Panc1 (cell line): ENCODE measurements at regions not wholly inside any gene's neighbourhood (a gene's known extent, or its start where the extent isn't known, plus 50 kb on each side); places are given as distances from the start of the nearest gene placed in this dataset.

Source experiments
- POLR2AphosphoS5 ChIP-seq: IDR thresholded peaks from 2 replicates; pipeline ENCODE4 v1.6.1; 2012; ENCODE audit warnings: mild to moderate bottlenecking, low read depth, low read length, moderate library complexity
- TCF7L2 ChIP-seq: IDR thresholded peaks from 2 replicates; pipeline ENCODE4 v1.6.1; 2011; ENCODE audit warnings: mild to moderate bottlenecking, low read depth, low read length, inconsistent platforms
- TF ChIP-seq, protein P1 (sequence below): fragments of 450-650 bp; IDR thresholded peaks from 2 replicates; pipeline ENCODE4 v1.5.1; 2017; ENCODE audit warnings: mild to moderate bottlenecking
- TF ChIP-seq, protein P2 (sequence below), 2 experiments: IDR thresholded peaks; 2 replicates each; pipeline ENCODE4 v1.6.1; 2011 to 2012; ENCODE audit warnings: low read depth in 2 of 2, control low read depth in 1 of 2, low read length in 1 of 2, mild to moderate bottlenecking in 1 of 2, moderate library complexity in 1 of 2; ENCODE audit not compliant: insufficient read depth in 1 of 2

DNA sequence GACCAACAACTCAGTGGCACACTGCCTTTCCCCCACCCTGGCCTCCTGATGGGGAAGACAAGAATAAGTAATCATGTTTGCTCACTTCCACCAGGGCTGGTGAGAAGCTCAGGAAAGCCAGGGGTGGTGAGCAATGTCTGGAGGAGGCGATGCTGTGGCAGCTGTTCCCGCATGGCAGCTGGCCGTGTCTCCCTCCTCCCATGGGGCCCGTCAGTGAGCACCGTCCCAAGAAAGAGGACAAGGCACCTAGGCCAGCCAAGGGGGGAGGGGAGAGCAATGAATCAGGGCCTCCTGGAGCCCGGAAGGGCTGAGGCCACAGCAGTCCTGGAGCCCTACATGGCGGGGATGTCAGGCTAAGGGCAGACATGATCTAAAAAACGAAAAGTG lies 69.2 kb upstream of the INSIG1 start:
- TF ChIP-seq TCF7L2, result no peak
- TF ChIP-seq, protein P1, sequence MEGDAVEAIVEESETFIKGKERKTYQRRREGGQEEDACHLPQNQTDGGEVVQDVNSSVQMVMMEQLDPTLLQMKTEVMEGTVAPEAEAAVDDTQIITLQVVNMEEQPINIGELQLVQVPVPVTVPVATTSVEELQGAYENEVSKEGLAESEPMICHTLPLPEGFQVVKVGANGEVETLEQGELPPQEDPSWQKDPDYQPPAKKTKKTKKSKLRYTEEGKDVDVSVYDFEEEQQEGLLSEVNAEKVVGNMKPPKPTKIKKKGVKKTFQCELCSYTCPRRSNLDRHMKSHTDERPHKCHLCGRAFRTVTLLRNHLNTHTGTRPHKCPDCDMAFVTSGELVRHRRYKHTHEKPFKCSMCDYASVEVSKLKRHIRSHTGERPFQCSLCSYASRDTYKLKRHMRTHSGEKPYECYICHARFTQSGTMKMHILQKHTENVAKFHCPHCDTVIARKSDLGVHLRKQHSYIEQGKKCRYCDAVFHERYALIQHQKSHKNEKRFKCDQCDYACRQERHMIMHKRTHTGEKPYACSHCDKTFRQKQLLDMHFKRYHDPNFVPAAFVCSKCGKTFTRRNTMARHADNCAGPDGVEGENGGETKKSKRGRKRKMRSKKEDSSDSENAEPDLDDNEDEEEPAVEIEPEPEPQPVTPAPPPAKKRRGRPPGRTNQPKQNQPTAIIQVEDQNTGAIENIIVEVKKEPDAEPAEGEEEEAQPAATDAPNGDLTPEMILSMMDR, result no peak
- TF ChIP-seq, protein P2, sequence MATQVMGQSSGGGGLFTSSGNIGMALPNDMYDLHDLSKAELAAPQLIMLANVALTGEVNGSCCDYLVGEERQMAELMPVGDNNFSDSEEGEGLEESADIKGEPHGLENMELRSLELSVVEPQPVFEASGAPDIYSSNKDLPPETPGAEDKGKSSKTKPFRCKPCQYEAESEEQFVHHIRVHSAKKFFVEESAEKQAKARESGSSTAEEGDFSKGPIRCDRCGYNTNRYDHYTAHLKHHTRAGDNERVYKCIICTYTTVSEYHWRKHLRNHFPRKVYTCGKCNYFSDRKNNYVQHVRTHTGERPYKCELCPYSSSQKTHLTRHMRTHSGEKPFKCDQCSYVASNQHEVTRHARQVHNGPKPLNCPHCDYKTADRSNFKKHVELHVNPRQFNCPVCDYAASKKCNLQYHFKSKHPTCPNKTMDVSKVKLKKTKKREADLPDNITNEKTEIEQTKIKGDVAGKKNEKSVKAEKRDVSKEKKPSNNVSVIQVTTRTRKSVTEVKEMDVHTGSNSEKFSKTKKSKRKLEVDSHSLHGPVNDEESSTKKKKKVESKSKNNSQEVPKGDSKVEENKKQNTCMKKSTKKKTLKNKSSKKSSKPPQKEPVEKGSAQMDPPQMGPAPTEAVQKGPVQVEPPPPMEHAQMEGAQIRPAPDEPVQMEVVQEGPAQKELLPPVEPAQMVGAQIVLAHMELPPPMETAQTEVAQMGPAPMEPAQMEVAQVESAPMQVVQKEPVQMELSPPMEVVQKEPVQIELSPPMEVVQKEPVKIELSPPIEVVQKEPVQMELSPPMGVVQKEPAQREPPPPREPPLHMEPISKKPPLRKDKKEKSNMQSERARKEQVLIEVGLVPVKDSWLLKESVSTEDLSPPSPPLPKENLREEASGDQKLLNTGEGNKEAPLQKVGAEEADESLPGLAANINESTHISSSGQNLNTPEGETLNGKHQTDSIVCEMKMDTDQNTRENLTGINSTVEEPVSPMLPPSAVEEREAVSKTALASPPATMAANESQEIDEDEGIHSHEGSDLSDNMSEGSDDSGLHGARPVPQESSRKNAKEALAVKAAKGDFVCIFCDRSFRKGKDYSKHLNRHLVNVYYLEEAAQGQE (IDR thresholded peaks at IDR 0.05; ENCODE audit: insufficient read depth in 1 of 2, low read depth in 2 of 2, low read length in 1 of 2), result no peak
- no peak for TF ChIP-seq POLR2AphosphoS5
